ENCODE measurements at regions not wholly inside any gene's neighbourhood (a gene's known extent, or its start where the extent isn't known, plus 50 kb on each side); places are given as distances from the start of the nearest gene placed in this dataset.

DNA sequence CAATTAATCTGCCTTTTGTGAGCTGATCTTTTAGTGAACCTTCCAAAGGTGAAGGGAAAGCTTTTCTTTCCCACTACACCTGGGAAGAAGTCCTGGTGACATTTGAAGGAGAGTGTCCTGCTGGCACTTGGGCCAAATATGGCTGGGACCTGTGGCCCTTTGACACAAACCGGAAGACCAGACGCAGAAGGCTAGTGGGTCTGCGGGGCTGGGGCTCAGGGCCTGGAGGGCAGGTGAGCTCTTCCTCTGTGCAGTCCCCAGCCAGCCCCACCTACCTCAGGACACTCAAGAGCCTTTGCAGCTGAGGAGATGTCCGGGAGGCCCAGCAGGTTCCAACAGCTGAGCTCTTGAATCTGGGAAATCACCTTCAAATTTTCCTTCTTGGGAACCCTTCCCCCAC lies 138.0 kb upstream of the THY1 start:
- DNase-seq (ENCODE audit: low read depth) = no peak
- no peak for TF ChIP-seq CTCF (IDR thresholded peaks at IDR 0.05; ENCODE audit: low read depth, low read length, missing control alignments)
- H3K4me3 ChIP-seq (ENCODE audit: low read depth, low read length) = no peak overlapping the region

- no peak for DNase-seq (ENCODE audit: low read depth)
- TF ChIP-seq CTCF (IDR thresholded peaks at IDR 0.05; ENCODE audit: low read depth, low read length, missing control alignments) = no peak
- H3K4me3 ChIP-seq (ENCODE audit: low read depth, low read length) = no peak overlapping the region
These were observed 137.3 kb upstream of the THY1 start for GRCh38 chr11:119560291-119560690.

DNA sequence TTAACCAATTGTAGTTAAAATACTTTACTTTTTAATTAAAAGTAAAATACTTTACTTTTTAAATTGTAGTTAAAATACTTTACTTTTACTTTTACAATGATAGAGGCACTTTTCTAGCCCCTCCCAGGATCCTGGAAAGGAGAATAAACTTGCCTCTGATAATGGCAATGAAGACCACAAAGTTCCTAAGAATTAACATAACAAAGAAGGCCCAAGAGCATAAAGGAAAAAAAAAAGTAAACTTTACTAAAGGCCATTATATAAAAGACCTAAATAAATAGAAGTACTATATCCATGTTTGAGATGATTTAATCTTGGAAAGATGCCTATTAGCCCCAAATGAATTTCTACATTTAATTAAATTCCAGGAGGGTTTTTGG lies 129.1 kb upstream of the THY1 start:
- no peak for TF ChIP-seq CTCF (IDR thresholded peaks at IDR 0.05; ENCODE audit: low read depth, low read length, missing control alignments)
- H3K4me3 ChIP-seq (ENCODE audit: low read depth, low read length) = no peak overlapping the region
- DNase-seq (ENCODE audit: low read depth) = no peak

DNA sequence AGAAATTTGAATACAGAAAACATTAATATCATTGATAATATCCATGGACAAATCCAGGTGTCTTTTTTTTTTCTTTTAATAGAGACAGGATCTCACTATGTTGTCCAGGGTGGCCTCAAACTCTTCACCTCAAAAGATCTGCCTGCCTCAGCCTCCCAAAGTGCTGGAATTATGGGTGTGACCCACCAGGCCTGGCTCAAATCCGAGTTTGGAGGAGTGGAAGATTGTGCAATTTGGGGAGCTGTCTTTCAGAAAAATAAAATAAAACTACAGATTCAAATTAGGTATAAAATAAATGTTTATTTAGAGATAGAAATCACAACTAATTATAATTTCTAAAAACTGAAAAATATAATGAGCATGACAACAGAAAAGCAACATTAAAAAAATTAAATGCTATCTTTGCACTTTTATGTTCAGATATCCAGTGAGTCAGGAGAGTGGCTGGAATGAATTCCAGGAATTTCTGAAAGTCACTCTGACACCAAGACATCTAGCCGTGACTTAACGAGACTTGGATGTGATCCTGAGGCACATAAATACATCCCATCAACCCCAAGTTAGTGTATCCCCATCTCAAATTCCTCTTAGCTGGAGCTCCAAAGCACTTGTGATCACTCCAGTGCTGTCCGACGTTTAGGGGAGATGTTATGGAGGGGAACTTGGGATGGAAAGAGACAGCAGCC lies 128.6 kb upstream of the THY1 start:
- H3K4me3 ChIP-seq (ENCODE audit: low read depth, low read length) = no peak overlapping the region
- no peak for TF ChIP-seq CTCF (IDR thresholded peaks at IDR 0.05; ENCODE audit: low read depth, low read length, missing control alignments)
- DNase-seq (ENCODE audit: low read depth) = no peak

DNA sequence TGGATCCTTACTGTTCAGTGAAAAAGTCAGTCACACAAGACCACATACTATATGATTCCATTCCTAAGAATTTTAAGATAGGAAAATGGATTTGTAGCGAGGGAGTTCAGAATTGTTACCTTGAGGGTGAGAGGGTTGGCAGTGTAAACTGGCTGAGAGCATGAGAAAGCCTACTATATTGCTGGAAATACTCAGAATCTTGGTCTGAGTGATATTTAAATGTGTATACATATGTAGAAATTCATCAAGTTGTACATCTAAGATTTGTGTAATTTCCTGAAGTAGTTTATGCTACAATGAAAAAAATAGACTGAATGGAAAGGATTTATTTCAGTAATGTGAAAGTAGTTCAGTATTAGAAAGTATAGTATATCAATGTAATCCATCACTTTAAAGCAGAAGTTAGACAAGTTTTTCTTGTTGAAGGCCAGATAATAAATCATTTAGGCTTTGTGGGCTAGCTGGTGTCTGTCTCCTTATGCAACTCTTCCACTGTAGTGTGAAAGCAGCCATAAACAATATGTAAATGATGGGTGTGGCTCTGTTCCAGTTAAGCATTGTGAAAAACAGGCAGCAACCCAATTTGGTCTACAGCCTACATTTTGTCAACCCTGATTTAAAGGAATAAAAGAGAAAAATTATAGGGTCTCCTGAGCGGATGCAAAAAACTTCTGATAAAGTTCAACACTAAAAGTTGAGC lies 127.2 kb upstream of the THY1 start:
- no peak for DNase-seq (ENCODE audit: low read depth)
- H3K4me3 ChIP-seq (ENCODE audit: low read depth, low read length) = no peak overlapping the region
- no peak for TF ChIP-seq CTCF (IDR thresholded peaks at IDR 0.05; ENCODE audit: low read depth, low read length, missing control alignments)

- DNase-seq (ENCODE audit: low read depth) = no peak
- no peak for TF ChIP-seq CTCF (IDR thresholded peaks at IDR 0.05; ENCODE audit: low read depth, low read length, missing control alignments)
These were observed 124.5 kb upstream of the THY1 start for GRCh38 chr11:119547511-119547910.

More at GRCh38 chr11:119547511-119547910, 124.5 kb upstream of the THY1 start:
- no peak overlapping the region for H3K4me3 ChIP-seq (ENCODE audit: low read depth, low read length)
